K562 (cell line): ENCODE measurements at regions not wholly inside any gene's neighbourhood (a gene's known extent, or its start where the extent isn't known, plus 50 kb on each side); places are given as distances from the start of the nearest gene placed in this dataset.

Experiments
- ATAC-seq: fragments of 200-7000 bp; cut with Tn5 transposase; 3 replicates; pipeline ENCODE4 v1.9.1; 2020; ENCODE audit warnings: moderate library complexity
- BruUV-seq: library from RNA; stranded (reverse); fragments of 400-500 nt; replicated peaks from 2 replicates; lab custom pipeline; 2021; lab: Mats Ljungman, UMichigan
- CTCF ChIA-PET: fragments of 300-600 bp; formaldehyde crosslinking; extraction: SDS; loops from one replicate; lab custom pipeline; 2021; ENCODE audit warnings: low intra/inter-chr PET ratio; lab: Yijun Ruan, JAX
- POLR2A ChIA-PET: fragments of 300-600, 350-650 bp; sonication (Branson Sonifier 250); formaldehyde crosslinking; extraction: SDS; loops from one replicate; lab custom pipeline; 2021; ENCODE audit warnings: antibody characterized with exemption, inconsistent platforms; lab: Yijun Ruan, JAX
- DNase-seq, 4 experiments: peaks; one replicate each; pipeline versions ENCODE4 v3.0.0 to v3.0.0-alpha.2; 2011 to 2018; ENCODE audit warnings: low spot score in 3 of 4, mixed read lengths in 3 of 4; ENCODE audit errors: extremely low read depth in 1 of 4
- FAIRE-seq: peaks from 2 replicates; lab custom pipeline; 2011; peaks lifted over from hg19 to GRCh38; lab: Jason Lieb, UNC
- H2AFZ ChIP-seq: 2 replicates; pipeline ENCODE4 v1.6.0; 2011; ENCODE audit warnings: low read depth, low read length, control low read depth, inconsistent platforms
- H3K27ac ChIP-seq: fragments of 200-600 bp; 3 replicates; pipeline ENCODE4 v1.8.0; 2011; ENCODE audit warnings: low read depth, mild to moderate bottlenecking, control low read depth, inconsistent platforms, low read length, moderate library complexity, mixed read lengths; ENCODE audit errors: extremely low read depth
- H3K27me3 ChIP-seq, 2 experiments: fragments of 300-600 bp in 1 of 2; 2 replicates in 1 of 2; 3 replicates in 1 of 2; pipeline versions ENCODE4 v1.6.0 to v1.8.0; 2011; ENCODE audit warnings: inconsistent platforms in 2 of 2, low read length in 2 of 2, mild to moderate bottlenecking in 1 of 2, mixed read lengths in 1 of 2, moderate library complexity in 1 of 2; ENCODE audit not compliant: control insufficient read depth in 2 of 2, insufficient read depth in 2 of 2
- H3K36me3 ChIP-seq: fragments of 300-600 bp; 3 replicates; pipeline ENCODE4 v1.8.0; 2011; ENCODE audit warnings: mild to moderate bottlenecking, low read length, inconsistent platforms; ENCODE audit not compliant: control insufficient read depth, insufficient read depth
- H3K4me1 ChIP-seq, 2 experiments: fragments of 200-600 bp in 1 of 2; replicated peaks in 1 of 2; 2 replicates in 1 of 2; 3 replicates in 1 of 2; pipeline versions ENCODE4 v1.5.1 to v1.8.0; 2011; ENCODE audit warnings: inconsistent platforms in 2 of 2, low read length in 2 of 2, mild to moderate bottlenecking in 1 of 2, mixed read lengths in 1 of 2, moderate library complexity in 1 of 2; ENCODE audit not compliant: control insufficient read depth in 2 of 2, insufficient read depth in 2 of 2
- H3K4me2 ChIP-seq: 2 replicates; pipeline ENCODE4 v1.6.1; 2011; ENCODE audit warnings: low read length, control low read depth, inconsistent platforms, mixed read lengths; ENCODE audit not compliant: insufficient read depth
- H3K4me3 ChIP-seq: fragments of 200-600 bp; sonication (generic), shearing (Covaris generic); 2 replicates; pipeline ENCODE4 v1.5.1; 2016; ENCODE audit warnings: control low read depth, inconsistent platforms
- H3K79me2 ChIP-seq: fragments of 200-600 bp; 3 replicates; pipeline ENCODE4 v1.8.0; 2011; ENCODE audit warnings: low read length, inconsistent platforms; ENCODE audit not compliant: control insufficient read depth, insufficient read depth
- H3K9ac ChIP-seq, 2 experiments: 2 replicates each; pipeline versions ENCODE4 v1.6.0 to v1.6.1; 2011; ENCODE audit warnings: low read depth in 2 of 2, low read length in 2 of 2, control low read depth in 1 of 2, inconsistent platforms in 1 of 2, mild to moderate bottlenecking in 1 of 2, mixed read lengths in 1 of 2; ENCODE audit not compliant: insufficient read depth in 1 of 2
- H3K9me1 ChIP-seq: one replicate; pipeline ENCODE4 v1.6.0; 2011; ENCODE audit warnings: inconsistent platforms, mild to moderate bottlenecking, low read length, moderate library complexity; ENCODE audit not compliant: control insufficient read depth, insufficient read depth
- H3K9me3 ChIP-seq: replicated peaks from 2 replicates; pipeline ENCODE4 v1.5.1; 2011; ENCODE audit warnings: low read depth, low read length, inconsistent platforms; ENCODE audit not compliant: control insufficient read depth, insufficient read depth
- H4K20me1 ChIP-seq: replicated peaks from 2 replicates; pipeline ENCODE4 v1.6.1; 2011; ENCODE audit warnings: low read length, inconsistent platforms, mixed read lengths; ENCODE audit not compliant: control insufficient read depth, insufficient read depth
- ATF4 ChIP-seq: fragments of 450-650 bp; formaldehyde crosslinking; IDR thresholded peaks from 2 replicates; pipeline ENCODE4 v1.4.0; 2022; ENCODE audit warnings: mild to moderate bottlenecking, moderate library complexity
- CBX3 ChIP-seq, 2 experiments: IDR thresholded peaks; 1 replicate in 1 of 2; 2 replicates in 1 of 2; pipeline ENCODE4 v1.6.1; 2012; ENCODE audit warnings: inconsistent platforms in 2 of 2, low read length in 2 of 2, borderline replicate concordance in 1 of 2, control low read depth in 1 of 2
- FOXJ2 ChIP-seq: fragments of 200-800 bp; sonication (Bioruptor generic); IDR thresholded peaks from 2 replicates; pipeline ENCODE4 v1.6.1; 2016; ENCODE audit warnings: missing genetic modification characterization, missing compliant biosample characterization
- GABPB1 ChIP-seq: sonication (generic); formaldehyde crosslinking; IDR thresholded peaks from 2 replicates; pipeline ENCODE4 v1.8.0; 2022; ENCODE audit warnings: mild to moderate bottlenecking, missing genetic modification reagents
- JUNB ChIP-seq: fragments of 450-650 bp; formaldehyde crosslinking; conservative IDR thresholded peaks from 2 replicates; pipeline ENCODE4 v1.4.0; 2020; ENCODE audit warnings: mild to moderate bottlenecking
- MECOM ChIP-seq: fragments of 250-450 bp; sonication (Bioruptor Pico); IDR thresholded peaks from 2 replicates; pipeline ENCODE4 v1.8.0; 2022; ENCODE audit warnings: inconsistent platforms
- MTA2 ChIP-seq: fragments of 450-650 bp; IDR thresholded peaks from 2 replicates; pipeline ENCODE4 v1.6.1; 2016; ENCODE audit warnings: low read depth
- NBN ChIP-seq: fragments of 450-650 bp; IDR thresholded peaks from 2 replicates; pipeline ENCODE4 v1.6.1; 2016; ENCODE audit warnings: low read depth, mild to moderate bottlenecking
- NR0B1 ChIP-seq: fragments of 450-650 bp; IDR thresholded peaks from one replicate; pipeline ENCODE4 v1.6.1; 2018; ENCODE audit warnings: mild to moderate bottlenecking, moderate library complexity; ENCODE audit not compliant: partially characterized antibody
- PHF20 ChIP-seq: fragments of 450-650 bp; IDR thresholded peaks from 2 replicates; pipeline ENCODE4 v1.6.1; 2018; ENCODE audit not compliant: partially characterized antibody
- U2AF1 ChIP-seq: fragments of 200-400 bp; formaldehyde crosslinking; optimal IDR thresholded peaks from 2 replicates; pipeline ENCODE3; 2017; ENCODE audit warnings: mild to moderate bottlenecking, low read depth, low read length, moderate library complexity
- XRCC4 ChIP-seq: IDR thresholded peaks from one replicate; pipeline ENCODE4 v1.6.1; 2011; ENCODE audit not compliant: insufficient read depth, insufficient read length; ENCODE audit errors: extremely low read depth
- ZBED1 ChIP-seq: IDR thresholded peaks from 2 replicates; pipeline ENCODE4 v1.6.1; 2014
- ZBTB17 ChIP-seq: fragments of 450-650 bp; formaldehyde crosslinking; IDR thresholded peaks from 2 replicates; pipeline ENCODE4 v1.4.0; 2020; ENCODE audit warnings: mild to moderate bottlenecking
- ZC3H11A ChIP-seq: IDR thresholded peaks from 2 replicates; pipeline ENCODE4 v1.6.1; 2012; ENCODE audit warnings: low read depth, low read length, improper control_type of control experiment
- ZNF518B ChIP-seq: fragments of 250-450 bp; sonication (Bioruptor Pico); IDR thresholded peaks from 2 replicates; pipeline ENCODE4 v1.5.0; 2021; ENCODE audit warnings: mild to moderate bottlenecking, moderate library complexity
- ZNF717 ChIP-seq: fragments of 250-450 bp; sonication (Bioruptor Pico); IDR thresholded peaks from 2 replicates; pipeline ENCODE4 v1.5.0; 2021
- ZZZ3 ChIP-seq: fragments of 450-650 bp; IDR thresholded peaks from 2 replicates; pipeline ENCODE4 v1.6.1; 2016; ENCODE audit warnings: antibody characterized with exemption, mild to moderate bottlenecking, moderate library complexity
- WGBS: fragments of 100-300 bp; shearing (Covaris generic); methylation state at CpG from one replicate; pipeline ENCODE4 v1.1.6; 2016; ENCODE audit warnings: low coverage, mixed read lengths; ENCODE audit not compliant: insufficient coverage; ENCODE audit errors: missing lambda C conversion rate; 5-methylcytosine and 5-hydroxymethylcytosine counted together
- in situ Hi-C: fragments of 300-500 bp; cut with MboI; formaldehyde crosslinking; loops from 4 replicates; pipeline ENCODE4 v1.15.0; 2018; ENCODE audit warnings: inconsistent platforms, mixed read lengths
- intact Hi-C: fragments of 100-400 bp; cut with micrococcal nuclease; formaldehyde crosslinking; loops from 2 replicates; pipeline ENCODE4 v1.14.2; 2022

GRCh38 chr9:7967093-7967827, 167.7 kb upstream of the DMAC1 start (continued):
- no peak for TF ChIP-seq ATF4 (CRISPR knock-in tag)
- no peak for TF ChIP-seq CBX3 (IDR thresholded peaks at IDR 0.05; ENCODE audit: borderline replicate concordance in 1 of 2, low read length in 2 of 2)
- TF ChIP-seq FOXJ2 (tag): no peak
- TF ChIP-seq XRCC4: no peak
- TF ChIP-seq ZNF518B (CRISPR knock-in tag): no peak

- in situ Hi-C loops (no loop called here), intact Hi-C loops (no loop called here)
- Histone ChIP-seq H2AFZ (no peak overlapping the region), H3K27ac (no peak overlapping the region), H3K9me1 (no peaks in the 10 kb centered on the region), H3K79me2 (no peaks in the 10 kb centered on the region), H3K36me3 (no peaks in the 10 kb centered on the region), H3K9ac (no peak overlapping the region), H3K9me3 (no peaks in the 10 kb centered on the region), H3K4me2 (no peak overlapping the region), H3K4me1 (no peaks in the 10 kb centered on the region), H3K27me3 (no peaks in the 10 kb centered on the region), H4K20me1 (no peaks in the 10 kb centered on the region), H3K4me3 (no peak overlapping the region)
- DNase-seq (no peak), ATAC-seq (no peak), FAIRE-seq (no peak)
- ChIA-PET POLR2A (no interaction called here), CTCF (no interaction called here)
- WGBS: 0% methylated on average over 3 of the region's 3 CpGs
- no TSS peak for BruUV-seq
- no peak for TF ChIP-seq NR0B1
- TF ChIP-seq ZBTB17 (CRISPR knock-in tag): no peak
- no peak for TF ChIP-seq JUNB (CRISPR knock-in tag)
- TF ChIP-seq GABPB1 (CRISPR knock-in tag): no peak
- no peak for TF ChIP-seq PHF20
- TF ChIP-seq U2AF1: no peak
- no peak for TF ChIP-seq NBN
- no peak for TF ChIP-seq MTA2
- TF ChIP-seq MECOM (CRISPR knock-in tag): no peak
- TF ChIP-seq ZZZ3: no peak
- TF ChIP-seq ZNF717 (CRISPR knock-in tag): no peak
- TF ChIP-seq ZC3H11A: no peak
- TF ChIP-seq ZBED1: no peak
Observed at GRCh38 chr9:7965063-7965462, 165.5 kb upstream of the DMAC1 start.
